Amygdala (tissue), 56 donors: ENCODE measurements at regions not wholly inside any gene's neighbourhood (a gene's known extent, or its start where the extent isn't known, plus 50 kb on each side); places are given as distances from the start of the nearest gene placed in this dataset.
A peak's percentile ranks its signal among the peaks of the same experiment; 100 is the strongest.
"Not testable (repeated sequence)": the region's sequence is repeated elsewhere in the genome, so short reads cannot be mapped to it uniquely, and the experiment has no call there.

Source experiments
- DNase-seq, 56 donors: peaks; one replicate each; lab custom pipeline; 2025; lab: John Stamatoyannopoulos, UW

DNA sequence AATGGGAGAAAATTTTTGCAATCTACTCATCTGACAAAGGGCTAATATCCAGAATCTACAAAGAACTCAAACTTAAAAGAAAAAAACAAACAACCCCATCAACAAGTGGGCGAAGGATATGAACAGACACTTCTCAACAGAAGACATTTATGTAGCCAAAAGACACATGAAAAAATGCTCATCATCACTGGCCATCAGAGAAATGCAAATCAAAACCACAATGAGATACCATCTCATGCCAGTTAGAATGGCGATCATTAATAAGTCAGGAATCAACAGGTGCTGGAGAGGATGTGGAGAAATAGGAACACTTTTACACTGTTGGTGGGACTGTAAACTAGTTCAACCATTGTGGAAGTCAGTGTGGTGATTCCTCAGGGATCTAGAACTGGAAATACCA lies 187.7 kb upstream of the ARHGEF26 start:
- DNase-seq, result not testable (repeated sequence)

GRCh38 chr3:153944084-153944483 lies 177.1 kb upstream of the ARHGEF26 start:
- DNase-seq, result no peak

DNA sequence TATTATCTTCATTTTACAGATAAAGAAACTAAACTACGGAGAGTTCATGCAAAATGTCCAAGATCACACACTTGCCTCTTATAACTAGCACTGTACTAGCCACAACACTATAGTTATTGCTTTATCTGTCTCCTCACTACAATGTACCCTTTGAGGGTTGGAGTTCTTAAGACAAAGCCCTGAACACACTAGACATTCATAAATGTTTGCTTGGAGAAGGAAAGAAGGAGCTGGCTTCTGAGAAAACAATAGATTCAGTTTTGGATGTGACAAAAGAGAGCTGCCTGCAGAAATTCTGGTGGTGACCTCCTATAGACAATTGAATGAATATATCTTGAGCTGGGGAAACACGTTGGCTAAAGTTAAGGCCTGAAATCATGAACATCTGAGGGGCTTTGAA lies 169.9 kb upstream of the ARHGEF26 start:
- DNase-seq, result no peak

DNA sequence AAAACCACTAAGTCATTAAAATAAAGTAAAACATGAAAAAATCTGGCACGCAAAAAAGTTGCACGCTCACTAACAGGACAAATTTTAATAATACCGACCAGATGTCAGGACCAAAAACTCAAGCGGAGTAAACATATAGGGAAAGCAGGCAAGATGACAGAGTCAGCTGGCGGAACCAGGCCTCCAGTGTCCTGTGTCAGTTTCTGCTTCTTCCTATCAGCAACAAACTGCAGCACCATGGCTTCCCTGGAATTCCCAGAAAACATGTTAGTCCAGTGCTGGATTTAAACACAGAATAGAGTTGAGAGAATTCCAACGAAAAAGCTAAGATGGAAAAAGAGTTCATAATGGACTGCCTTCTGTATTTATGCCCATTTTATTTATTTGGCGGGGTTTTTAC lies 169.1 kb upstream of the ARHGEF26 start:
- no peak for DNase-seq

DNA sequence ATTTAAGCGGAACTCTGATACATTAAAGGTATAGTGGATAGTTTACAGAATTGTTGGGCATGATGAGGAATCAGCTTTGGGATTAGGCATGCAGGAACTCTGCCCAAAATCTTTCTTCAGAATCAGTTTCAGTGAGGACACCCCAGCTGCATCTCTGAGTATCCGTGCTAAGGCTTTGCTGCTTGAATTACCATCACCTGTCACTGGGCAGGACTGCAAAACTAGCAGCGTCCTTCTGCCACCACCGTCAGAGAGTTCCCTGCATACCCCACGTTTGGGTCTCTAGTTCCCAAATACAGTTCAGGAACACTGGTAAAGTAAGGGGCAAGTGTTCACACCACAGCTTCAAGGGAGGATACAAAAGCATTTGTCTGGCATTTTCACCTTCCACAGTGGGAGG lies 164.6 kb upstream of the ARHGEF26 start:
- DNase-seq, result no peak

GRCh38 chr3:153957421-153957820 lies 163.8 kb upstream of the ARHGEF26 start:
- no peak for DNase-seq

GRCh38 chr3:153958635-153959595 lies 162.3 kb upstream of the ARHGEF26 start:
- no peak for DNase-seq

DNA sequence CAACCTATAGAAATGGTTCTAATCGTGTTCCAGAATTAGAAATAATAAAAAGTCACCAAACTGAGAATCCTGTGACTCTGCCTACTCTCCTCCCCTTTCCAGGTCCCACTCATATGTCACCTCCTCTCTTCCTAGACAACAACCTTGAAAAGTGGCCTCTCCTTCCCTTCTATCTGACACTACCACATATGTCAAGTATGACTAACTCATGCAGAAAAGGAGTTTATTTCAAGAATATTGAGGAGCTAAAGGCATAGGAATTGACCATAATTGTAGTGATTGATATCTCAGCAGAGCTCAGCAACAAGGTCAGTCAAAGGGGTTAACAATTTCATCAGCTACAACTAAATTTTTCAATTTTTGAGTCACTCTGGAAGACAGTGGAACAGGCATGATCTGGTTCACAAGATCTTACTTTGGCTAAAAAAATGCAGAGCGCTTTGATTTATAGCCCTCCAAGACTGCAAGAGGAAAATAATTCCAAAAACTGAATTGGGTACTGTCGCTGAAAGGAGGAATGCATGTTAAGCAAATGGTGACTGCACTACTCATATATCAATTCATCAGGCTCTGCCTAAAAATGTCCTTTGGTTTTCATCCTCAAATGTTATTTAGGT lies 160.6 kb upstream of the ARHGEF26 start:
- DNase-seq, result no peak

DNA sequence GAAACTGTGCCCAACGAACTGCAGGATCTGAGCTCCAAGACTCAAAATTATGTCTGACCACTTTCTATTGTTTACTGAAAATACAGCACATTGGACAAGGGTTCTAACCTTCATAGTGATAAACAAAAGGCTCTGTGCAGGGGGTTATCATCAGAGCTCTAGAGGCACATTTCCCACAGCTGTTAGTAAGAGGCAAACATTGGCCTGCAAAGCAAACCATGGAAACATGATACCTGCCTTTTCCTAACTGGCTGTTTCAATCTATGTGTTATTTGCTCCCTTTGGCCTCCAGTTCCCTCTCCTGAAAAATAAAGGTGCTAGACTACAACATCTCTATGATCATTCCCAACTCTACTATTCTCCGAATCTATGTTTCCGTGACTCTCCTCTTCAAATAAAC lies 159.7 kb upstream of the ARHGEF26 start:
- DNase-seq, result no peak

DNA sequence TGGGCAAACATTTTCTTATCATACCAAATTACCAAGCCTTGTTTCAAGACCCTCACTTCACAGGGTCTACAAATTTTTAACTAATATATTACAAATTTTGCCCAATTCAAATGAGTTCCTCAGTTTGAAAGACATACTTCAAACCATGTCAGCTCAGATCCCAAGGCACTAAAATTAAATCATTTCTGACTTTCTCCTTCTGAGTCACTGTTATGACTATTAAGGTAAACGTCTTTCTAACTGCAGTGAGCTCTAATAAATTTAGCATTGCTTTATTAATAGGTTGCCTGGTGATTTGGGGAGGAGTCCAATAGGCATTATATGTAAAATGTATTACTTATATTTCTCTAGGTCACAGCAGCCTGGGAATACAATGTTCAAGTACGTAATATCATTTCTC lies 158.2 kb upstream of the ARHGEF26 start:
- no peak for DNase-seq

DNA sequence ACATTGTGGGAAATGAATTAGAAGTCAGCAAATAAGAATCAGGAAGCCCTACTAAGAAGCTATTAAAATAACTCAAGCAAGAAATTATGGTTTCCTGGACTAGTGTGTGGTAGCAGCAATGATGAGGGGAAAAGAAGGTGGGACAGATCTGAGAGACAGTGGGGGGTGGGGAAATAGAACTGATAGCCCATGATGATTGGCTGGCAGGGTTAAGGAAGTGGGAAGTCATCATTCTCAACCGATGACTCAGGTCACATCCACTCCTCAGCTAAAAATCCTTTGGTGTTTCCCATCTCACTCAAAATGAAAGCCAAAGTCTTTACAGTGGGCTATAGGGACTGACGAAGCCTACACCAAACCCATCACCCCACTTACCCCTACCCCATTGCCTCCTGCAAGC lies 153.9 kb upstream of the ARHGEF26 start:
- no peak for DNase-seq

GRCh38 chr3:153970047-153970446 lies 151.1 kb upstream of the ARHGEF26 start:
- DNase-seq, result no peak

GRCh38 chr3:153970741-153971347 lies 150.3 kb upstream of the ARHGEF26 start:
- no peak for DNase-seq

DNA sequence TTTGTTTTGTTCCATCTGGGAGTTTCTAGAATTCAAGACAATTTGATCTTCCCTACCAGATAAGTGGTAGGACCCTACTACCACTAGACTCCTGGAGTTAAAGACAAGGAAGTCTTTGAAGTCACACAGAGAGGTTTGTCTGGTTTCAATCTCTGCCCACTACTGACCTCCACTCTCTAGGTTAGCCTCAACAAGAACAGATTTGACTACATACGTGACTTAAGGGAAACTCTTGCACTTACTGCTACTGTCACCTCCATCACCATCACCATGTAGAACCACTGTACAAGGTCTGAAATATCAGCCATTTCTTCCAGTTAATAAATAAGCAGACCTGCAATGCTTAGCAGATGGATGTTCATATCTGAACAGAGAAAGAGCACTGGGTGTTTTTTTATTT lies 148.3 kb upstream of the ARHGEF26 start:
- DNase-seq, result no peak

GRCh38 chr3:153973722-153974265 lies 147.4 kb upstream of the ARHGEF26 start:
- peak in 1 of 56 donors; percentile 15 for DNase-seq

DNA sequence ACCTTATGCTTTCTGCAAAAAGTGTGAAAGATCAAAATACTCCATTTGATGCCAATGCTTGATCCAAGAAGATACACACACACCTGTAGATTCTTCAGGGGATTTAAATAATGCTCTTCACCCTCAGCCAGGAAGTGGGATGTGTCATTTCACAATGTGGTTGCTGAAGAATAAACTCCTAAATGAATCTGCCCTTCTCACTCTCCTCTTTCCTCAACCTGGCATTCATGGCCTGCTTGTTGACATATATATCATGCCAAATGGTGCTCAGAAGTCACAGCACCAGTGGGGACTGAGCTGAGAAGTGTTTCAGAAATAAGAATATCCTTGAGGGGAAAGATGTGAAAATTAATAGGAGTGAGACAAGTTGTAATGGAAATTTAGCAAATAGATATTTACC lies 146.6 kb upstream of the ARHGEF26 start:
- no peak for DNase-seq

GRCh38 chr3:153976891-153977554 lies 144.2 kb upstream of the ARHGEF26 start:
- DNase-seq, result peak in 17 of 56 donors; percentile 5 to 58 (median 19)

GRCh38 chr3:153978006-153978405 lies 143.2 kb upstream of the ARHGEF26 start:
- DNase-seq, result no peak

DNA sequence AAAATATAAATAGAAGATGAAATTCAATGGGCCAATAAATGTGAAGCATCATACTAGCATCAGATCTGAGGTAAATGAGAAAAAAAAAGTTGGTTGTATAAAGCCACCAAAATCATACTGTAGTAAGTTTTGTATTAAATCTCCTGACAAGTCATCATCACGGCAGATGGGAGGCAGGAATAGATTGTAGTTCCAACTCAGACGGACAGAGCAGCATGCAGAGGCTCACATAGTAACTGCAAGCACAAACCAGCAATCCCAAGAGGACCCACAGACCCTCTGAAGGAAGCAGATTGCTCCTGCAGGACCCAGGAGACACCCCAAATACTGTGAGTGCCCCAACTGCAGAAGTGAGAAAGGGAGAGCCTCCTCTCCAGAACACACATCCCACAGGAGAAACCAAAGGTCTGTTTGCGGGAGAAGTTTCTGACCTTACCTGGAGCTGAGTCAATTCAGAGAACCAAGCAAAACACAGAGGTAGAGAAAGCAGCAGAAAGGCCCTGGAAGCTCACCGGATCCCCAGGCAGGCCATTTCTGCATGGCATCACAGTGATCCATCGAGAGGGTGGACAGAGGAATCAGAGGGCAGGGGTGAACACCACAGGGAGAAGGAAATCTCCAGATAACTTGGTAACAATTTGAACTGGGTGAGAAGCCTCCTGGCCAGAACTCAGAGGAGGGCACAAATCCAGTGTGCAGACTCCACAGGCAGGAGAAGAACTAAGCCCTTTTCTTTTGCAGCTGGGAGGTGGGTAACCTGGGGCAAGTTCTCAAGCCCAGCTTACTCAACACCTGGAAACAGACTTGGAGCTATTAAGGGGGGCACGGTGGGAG lies 141.6 kb upstream of the ARHGEF26 start:
- no peak for DNase-seq

DNA sequence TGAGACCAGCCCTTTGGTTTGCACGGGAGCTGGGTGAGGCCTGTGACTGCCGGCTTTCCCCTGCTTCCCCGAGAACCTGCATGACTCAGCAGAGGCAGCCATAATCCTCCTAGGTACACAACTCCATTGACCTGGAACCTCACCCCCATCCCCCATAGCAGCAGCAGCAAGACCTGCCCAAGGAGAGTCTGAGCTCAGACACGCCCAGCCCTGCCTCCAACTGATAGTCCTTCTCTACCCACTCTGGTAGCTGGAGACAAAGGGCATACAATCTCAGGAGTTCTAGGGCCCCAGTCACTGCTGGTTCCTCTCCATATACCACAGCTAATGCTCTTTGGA lies 141.0 kb upstream of the ARHGEF26 start:
- DNase-seq, result no peak
